Gastrocnemius medialis (tissue), 4 donors: ENCODE measurements at regions not wholly inside any gene's neighbourhood (a gene's known extent, or its start where the extent isn't known, plus 50 kb on each side); places are given as distances from the start of the nearest gene placed in this dataset.

Experiments
- ATAC-seq, 2 donors: fragments of 150-250 bp; one replicate each; pipeline ENCODE4 v1.9.1; 2016
- DNase-seq, 2 donors: peaks; one replicate each; pipeline ENCODE4 v3.0.0-alpha.2; 2019
- H3K27ac ChIP-seq, 4 donors: fragments of 200-600 bp; sonication (generic); 1 replicate in 1 of 4; 2 replicates in 3 of 4; pipeline ENCODE4 v1.5.1; 2016 to 2018; ENCODE audit warnings: mild to moderate bottlenecking in 2 of 4, moderate library complexity in 1 of 4
- H3K27me3 ChIP-seq, 3 donors: fragments of 200-600 bp; sonication (generic) in 2 of 3; 1 replicate in 1 of 3; 2 replicates in 2 of 3; pipeline versions ENCODE4 v1.5.1 to v1.6.0; 2016 to 2019; ENCODE audit warnings: mild to moderate bottlenecking in 1 of 3, moderate library complexity in 1 of 3
- H3K36me3 ChIP-seq, 2 donors: fragments of 200-600 bp; sonication (generic) in 1 of 2; one replicate each; pipeline ENCODE4 v1.5.1; 2017 to 2018
- H3K4me1 ChIP-seq, 2 donors: fragments of 200-600 bp; sonication (generic) in 1 of 2; one replicate each; pipeline ENCODE4 v1.5.1; 2016 to 2017; ENCODE audit warnings: mild to moderate bottlenecking in 2 of 2
- H3K4me3 ChIP-seq, 4 donors: fragments of 200-600 bp; sonication (generic) in 3 of 4; 1 replicate in 1 of 4; 2 replicates in 3 of 4; pipeline ENCODE4 v1.5.1; 2016 to 2019; ENCODE audit warnings: mild to moderate bottlenecking in 2 of 4
- H3K9me3 ChIP-seq, 3 donors: fragments of 200-600 bp; sonication (generic) in 2 of 3; 1 replicate in 1 of 3; 2 replicates in 2 of 3; pipeline ENCODE4 v1.5.1; 2016 to 2019
- POLR2A ChIP-seq, 2 donors: fragments of 450-650 bp; IDR thresholded peaks; one replicate each; pipeline ENCODE4 v1.6.1; 2017; ENCODE audit warnings: antibody characterized with exemption in 2 of 2, mild to moderate bottlenecking in 2 of 2, moderate library complexity in 2 of 2
- in situ Hi-C, 4 donors: fragments of 200-750 bp; cut with MboI; loops; one replicate each; pipeline versions ENCODE4 v1.15.0 to v1.8.0; 2017; ENCODE audit warnings: low sequenced_read_pairs in 4 of 4
- intact Hi-C: fragments of 100-400 bp; cut with DNase I; formaldehyde crosslinking; loops from one replicate; pipeline ENCODE4 v1.15.1; 2023; ENCODE audit warnings: low total_unique reads
- TF ChIP-seq, protein P1 (sequence below), 5 experiments: fragments of 450-650 bp in 3 of 5; fragments of 200-600 bp in 2 of 5; sonication (generic) in 2 of 5; IDR thresholded peaks in 4 of 5; conservative IDR thresholded peaks in 1 of 5; 1 replicate in 4 of 5; 2 replicates in 1 of 5; pipeline ENCODE4 v1.5.1; 2016 to 2019; ENCODE audit warnings: antibody characterized with exemption in 5 of 5, mild to moderate bottlenecking in 3 of 5, moderate library complexity in 3 of 5

DNA sequence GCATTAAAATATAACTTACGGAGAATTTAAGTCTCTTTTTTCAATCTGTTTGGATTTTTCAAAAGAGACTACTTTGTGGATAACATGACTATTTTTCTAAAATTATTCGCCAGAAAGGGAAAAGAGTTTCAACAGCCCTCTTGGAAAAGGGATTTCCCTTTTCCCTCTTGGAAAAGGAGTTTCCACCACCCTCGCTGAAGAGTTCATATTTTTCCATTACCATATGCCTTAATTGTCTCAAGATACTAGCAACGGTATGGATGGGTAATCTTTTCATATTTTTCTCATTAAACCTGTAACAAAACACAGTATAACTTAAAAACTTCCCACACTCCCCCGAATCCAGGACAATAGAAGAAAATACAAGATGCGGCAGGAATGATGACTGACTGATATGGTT lies 66.1 kb upstream of the SPATA12 start:
- TF ChIP-seq POLR2A (IDR thresholded peaks at IDR 0.05) = no peak
- TF ChIP-seq, protein P1, sequence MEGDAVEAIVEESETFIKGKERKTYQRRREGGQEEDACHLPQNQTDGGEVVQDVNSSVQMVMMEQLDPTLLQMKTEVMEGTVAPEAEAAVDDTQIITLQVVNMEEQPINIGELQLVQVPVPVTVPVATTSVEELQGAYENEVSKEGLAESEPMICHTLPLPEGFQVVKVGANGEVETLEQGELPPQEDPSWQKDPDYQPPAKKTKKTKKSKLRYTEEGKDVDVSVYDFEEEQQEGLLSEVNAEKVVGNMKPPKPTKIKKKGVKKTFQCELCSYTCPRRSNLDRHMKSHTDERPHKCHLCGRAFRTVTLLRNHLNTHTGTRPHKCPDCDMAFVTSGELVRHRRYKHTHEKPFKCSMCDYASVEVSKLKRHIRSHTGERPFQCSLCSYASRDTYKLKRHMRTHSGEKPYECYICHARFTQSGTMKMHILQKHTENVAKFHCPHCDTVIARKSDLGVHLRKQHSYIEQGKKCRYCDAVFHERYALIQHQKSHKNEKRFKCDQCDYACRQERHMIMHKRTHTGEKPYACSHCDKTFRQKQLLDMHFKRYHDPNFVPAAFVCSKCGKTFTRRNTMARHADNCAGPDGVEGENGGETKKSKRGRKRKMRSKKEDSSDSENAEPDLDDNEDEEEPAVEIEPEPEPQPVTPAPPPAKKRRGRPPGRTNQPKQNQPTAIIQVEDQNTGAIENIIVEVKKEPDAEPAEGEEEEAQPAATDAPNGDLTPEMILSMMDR (IDR thresholded peaks at IDR 0.05 in 4 of 5, conservative IDR thresholded peaks at IDR 0.05 in 1 of 5) = no peak
- Histone ChIP-seq H3K36me3 (no peaks in the 10 kb centered on the region), H3K4me3 (no peak overlapping the region), H3K4me1 (no peaks in the 10 kb centered on the region), H3K27ac (no peak overlapping the region), H3K27me3 (no peaks in the 10 kb centered on the region), H3K9me3 (no peaks in the 10 kb centered on the region)
- intact Hi-C loops = loop anchor here (2.0 to 10.0 kb wide), 2 partner anchors 84 to 230 kb away; partner anchors contain the start of gene APPL1
- DNase-seq (no peak), ATAC-seq (no peak)
- in situ Hi-C loops = loop anchor here (5.0 to 25.0 kb wide), 3 partner anchors 182 to 292 kb away; partner anchors contain the start of gene ARHGEF3 (in 1 of the 4)

- H3K27me3 ChIP-seq = no peaks in the 10 kb centered on the region
- DNase-seq (no peak), ATAC-seq (no peak)
- in situ Hi-C loops = loop anchor here (5.0 to 25.0 kb wide), 3 partner anchors 178 to 288 kb away; partner anchors contain the start of gene ARHGEF3 (in 1 of the 4)
- H3K9me3 ChIP-seq = no peaks in the 10 kb centered on the region
- intact Hi-C loops = loop anchor here (10.0 kb wide), 1 partner anchor 234 kb away; the partner anchor contains the start of gene APPL1
- H3K36me3 ChIP-seq = no peaks in the 10 kb centered on the region
- TF ChIP-seq POLR2A (IDR thresholded peaks at IDR 0.05) = no peak
- TF ChIP-seq, protein P1 (IDR thresholded peaks at IDR 0.05 in 4 of 5, conservative IDR thresholded peaks at IDR 0.05 in 1 of 5) = no peak
- no peaks in the 10 kb centered on the region for H3K4me1 ChIP-seq
- H3K27ac ChIP-seq = no peak overlapping the region
- no peak overlapping the region for H3K4me3 ChIP-seq
These were observed 69.8 kb upstream of the SPATA12 start for GRCh38 chr3:56990641-56991015.

DNA sequence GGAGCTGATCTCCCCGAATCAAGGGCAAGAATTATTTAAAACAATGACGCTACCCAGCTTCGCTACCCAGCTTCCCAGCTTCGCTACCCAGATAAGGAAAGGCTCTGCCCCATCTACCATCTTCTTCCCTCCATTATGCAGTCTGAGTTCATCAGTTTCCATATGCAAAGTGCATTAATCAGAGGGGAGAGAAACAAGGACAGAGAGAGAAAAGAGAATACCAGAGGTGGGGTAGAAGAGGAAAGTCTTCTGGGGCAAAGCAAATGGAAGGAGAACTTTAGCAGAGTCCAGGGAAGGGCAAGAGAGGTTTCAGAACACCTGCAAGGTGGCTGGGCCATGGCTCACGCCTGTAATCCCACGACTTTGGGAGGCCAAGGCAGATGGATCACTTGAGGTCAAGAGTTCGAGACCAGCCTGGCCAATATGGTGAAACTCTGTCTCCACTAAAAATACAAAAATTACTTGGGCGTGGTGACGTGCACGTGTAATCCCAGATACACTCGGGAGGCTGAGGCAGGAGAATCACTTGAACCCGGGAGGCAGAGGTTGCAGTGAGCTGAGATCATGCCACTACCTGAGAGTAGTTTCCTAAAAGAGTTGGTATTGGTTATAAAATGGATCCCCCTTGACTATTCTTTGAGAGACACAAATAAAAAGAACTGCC lies 70.4 kb upstream of the SPATA12 start:
- intact Hi-C loops (loop anchor here (1.0 to 10.0 kb wide), 3 partner anchors 189 to 288 kb away; partner anchors contain the start of genes APPL1 and ARHGEF3), in situ Hi-C loops (loop anchor here (5.0 to 25.0 kb wide), 4 partner anchors 178 to 288 kb away; partner anchors contain the start of gene ARHGEF3 (in 2 of the 4))
- Histone ChIP-seq H3K4me1 (no peaks in the 10 kb centered on the region), H3K4me3 (no peak overlapping the region), H3K9me3 (no peaks in the 10 kb centered on the region), H3K27me3 (no peaks in the 10 kb centered on the region), H3K27ac (no peak overlapping the region), H3K36me3 (no peaks in the 10 kb centered on the region)
- ATAC-seq (no peak), DNase-seq (no peak)
- no peak for TF ChIP-seq POLR2A (IDR thresholded peaks at IDR 0.05)
- TF ChIP-seq, protein P1 (IDR thresholded peaks at IDR 0.05 in 4 of 5, conservative IDR thresholded peaks at IDR 0.05 in 1 of 5) = no peak

GRCh38 chr3:56989169-56989976 lies 71.1 kb upstream of the SPATA12 start:
- intact Hi-C loops (loop anchor here (1.0 kb wide), 2 partner anchors 188 to 287 kb away; partner anchors contain the start of gene ARHGEF3), in situ Hi-C loops (loop anchor here in 2 of 4 donors (10.0 to 25.0 kb wide), 2 partner anchors 177 to 185 kb away; partner anchors contain the start of gene ARHGEF3 (in 2 of the 2))
- TF ChIP-seq, protein P1 (IDR thresholded peaks at IDR 0.05 in 4 of 5, conservative IDR thresholded peaks at IDR 0.05 in 1 of 5) = peak in 1 of 5 experiments; percentile 11
- TF ChIP-seq POLR2A (IDR thresholded peaks at IDR 0.05) = no peak
- ATAC-seq (peak in 1 of 2 donors; percentile 40), DNase-seq (peak in 1 of 2 donors; percentile 29)
- no peaks in the 10 kb centered on the region for H3K9me3 ChIP-seq
- H3K27ac ChIP-seq = no peak overlapping the region
- no peaks in the 10 kb centered on the region for H3K4me1 ChIP-seq
- no peaks in the 10 kb centered on the region for H3K36me3 ChIP-seq
- no peak overlapping the region for H3K4me3 ChIP-seq
- no peaks in the 10 kb centered on the region for H3K27me3 ChIP-seq
